SU-DHL-6 (cell line): ENCODE measurements at regions not wholly inside any gene's neighbourhood (a gene's known extent, or its start where the extent isn't known, plus 50 kb on each side); places are given as distances from the start of the nearest gene placed in this dataset.

Experiments
- H2AFZ ChIP-seq: fragments of 200-600 bp; sonication (generic); 2 replicates; pipeline ENCODE4 v1.6.1; 2014; ENCODE audit warnings: low read depth, mild to moderate bottlenecking, moderate library complexity, mixed read lengths, antibody characterized with exemption, low read length; ENCODE audit not compliant: severe bottlenecking
- H3F3A ChIP-seq: fragments of 200-600 bp; shearing (Covaris generic); 2 replicates; pipeline ENCODE4 v1.6.0; 2016; ENCODE audit warnings: antibody characterized with exemption, mild to moderate bottlenecking; ENCODE audit not compliant: insufficient read depth
- H3K27ac ChIP-seq: fragments of 200-600 bp; sonication (generic); 2 replicates; pipeline ENCODE4 v1.5.1; 2016; ENCODE audit warnings: low read depth, mild to moderate bottlenecking, low read length, moderate library complexity, mixed read lengths
- H3K27me3 ChIP-seq: fragments of 200-600 bp; sonication (generic), shearing (Covaris generic); 2 replicates; pipeline ENCODE4 v1.6.0; 2014; ENCODE audit warnings: mild to moderate bottlenecking, low read length
- H3K36me3 ChIP-seq: fragments of 200-600 bp; sonication (generic); 2 replicates; pipeline ENCODE4 v1.6.1; 2014; ENCODE audit warnings: mild to moderate bottlenecking, low read length, mixed read lengths
- H3K4me2 ChIP-seq: fragments of 300-600, 200-600 bp; shearing (Covaris generic), sonication (generic); 2 replicates; pipeline ENCODE4 v1.6.0; 2014; ENCODE audit warnings: low read length, low read depth, mild to moderate bottlenecking; ENCODE audit not compliant: poor library complexity, severe bottlenecking
- H3K4me3 ChIP-seq: fragments of 200-600 bp; sonication (generic); 2 replicates; pipeline ENCODE4 v1.5.1; 2014; ENCODE audit warnings: antibody characterized with exemption, low read length, mild to moderate bottlenecking, mixed read lengths; ENCODE audit not compliant: insufficient read depth, poor library complexity, severe bottlenecking
- H3K79me2 ChIP-seq: fragments of 200-600 bp; sonication (generic); 2 replicates; pipeline ENCODE4 v1.6.1; 2014; ENCODE audit warnings: mild to moderate bottlenecking, low read length, moderate library complexity; ENCODE audit not compliant: insufficient read depth
- H3K9ac ChIP-seq: fragments of 200-600 bp; sonication (generic); 2 replicates; pipeline ENCODE4 v1.7.0; 2014; ENCODE audit warnings: mild to moderate bottlenecking, low read length
- H3K9me2 ChIP-seq: fragments of 200-600 bp; sonication (generic); replicated peaks from 2 replicates; pipeline ENCODE4 v1.6.1; 2014; ENCODE audit warnings: low read length; ENCODE audit not compliant: insufficient read depth
- H3K9me3 ChIP-seq: fragments of 200-600 bp; sonication (generic); 2 replicates; pipeline ENCODE4 v1.6.1; 2014; ENCODE audit warnings: low read length, mixed read lengths; ENCODE audit not compliant: insufficient read depth
- H4K20me1 ChIP-seq: fragments of 200-600 bp; sonication (generic); 2 replicates; pipeline ENCODE4 v1.6.1; 2014; ENCODE audit warnings: low read depth, mild to moderate bottlenecking, antibody characterized with exemption, low read length, moderate library complexity, mixed read lengths
- CTCF ChIP-seq: fragments of 200-600 bp; sonication (generic); IDR thresholded peaks from one replicate; pipeline ENCODE4 v1.5.1; 2017; ENCODE audit warnings: antibody characterized with exemption, mild to moderate bottlenecking, low read length, moderate library complexity; ENCODE audit not compliant: insufficient read depth, poor library complexity, severe bottlenecking
- EZH2phosphoT487 ChIP-seq: fragments of 200-600 bp; sonication (generic), shearing (Covaris generic); conservative IDR thresholded peaks from 2 replicates; pipeline ENCODE4 v1.6.1; 2018; ENCODE audit warnings: mild to moderate bottlenecking, antibody characterized with exemption, low read length, moderate library complexity, mixed read lengths

GRCh38 chr2:234830853-234831252, 121.0 kb upstream of the SH3BP4 start:
- no peaks in the 10 kb centered on the region for H3K9me3 ChIP-seq
- no peaks in the 10 kb centered on the region for H3K27me3 ChIP-seq
- no peak overlapping the region for H3K4me2 ChIP-seq
- H3K4me3 ChIP-seq: no peak overlapping the region
- H3K9me2 ChIP-seq: no peaks in the 10 kb centered on the region
- no peak overlapping the region for H2AFZ ChIP-seq
- no peak overlapping the region for H3K27ac ChIP-seq
- no peak overlapping the region for H3K9ac ChIP-seq
- no peaks in the 10 kb centered on the region for H3K36me3 ChIP-seq
- TF ChIP-seq EZH2phosphoT487 (no peak), CTCF (no peak)
- no peaks in the 10 kb centered on the region for H3F3A ChIP-seq
- no peaks in the 10 kb centered on the region for H3K79me2 ChIP-seq
- H4K20me1 ChIP-seq: no peaks in the 10 kb centered on the region

GRCh38 chr2:234829074-234829455, 122.8 kb upstream of the SH3BP4 start:
- Histone ChIP-seq H4K20me1 (no peaks in the 10 kb centered on the region), H3K9me3 (no peaks in the 10 kb centered on the region), H3F3A (no peaks in the 10 kb centered on the region), H3K79me2 (no peaks in the 10 kb centered on the region), H2AFZ (no peak overlapping the region), H3K9ac (no peak overlapping the region), H3K27ac (no peak overlapping the region), H3K36me3 (no peaks in the 10 kb centered on the region), H3K27me3 (no peaks in the 10 kb centered on the region), H3K4me3 (no peak overlapping the region), H3K9me2 (no peaks in the 10 kb centered on the region), H3K4me2 (no peak overlapping the region)
- TF ChIP-seq CTCF: no peak
- no peak for TF ChIP-seq EZH2phosphoT487

- H3K79me2 ChIP-seq: no peaks in the 10 kb centered on the region
- no peak overlapping the region for H2AFZ ChIP-seq
- no peak overlapping the region for H3K4me3 ChIP-seq
- no peak for TF ChIP-seq CTCF
- TF ChIP-seq EZH2phosphoT487: no peak
- H3K9me3 ChIP-seq: no peaks in the 10 kb centered on the region
- no peaks in the 10 kb centered on the region for H3K9me2 ChIP-seq
- H3K9ac ChIP-seq: no peak overlapping the region
- no peak overlapping the region for H3K27ac ChIP-seq
- no peaks in the 10 kb centered on the region for H4K20me1 ChIP-seq
- H3F3A ChIP-seq: no peaks in the 10 kb centered on the region
- no peaks in the 10 kb centered on the region for H3K27me3 ChIP-seq
- H3K4me2 ChIP-seq: no peak overlapping the region
- no peaks in the 10 kb centered on the region for H3K36me3 ChIP-seq
Measured at GRCh38 chr2:234828382-234829073, 123.3 kb upstream of the SH3BP4 start.
